K562 (cell line): ENCODE measurements at regions not wholly inside any gene's neighbourhood (a gene's known extent, or its start where the extent isn't known, plus 50 kb on each side); places are given as distances from the start of the nearest gene placed in this dataset.

Source experiments
- ATAC-seq: fragments of 200-7000 bp; cut with Tn5 transposase; 3 replicates; pipeline ENCODE4 v1.9.1; 2020; ENCODE audit warnings: moderate library complexity
- BruUV-seq: library from RNA; stranded (reverse); fragments of 400-500 nt; replicated peaks from 2 replicates; lab custom pipeline; 2021; lab: Mats Ljungman, UMichigan
- CTCF ChIA-PET: fragments of 300-600 bp; formaldehyde crosslinking; extraction: SDS; loops from one replicate; lab custom pipeline; 2021; ENCODE audit warnings: low intra/inter-chr PET ratio; lab: Yijun Ruan, JAX
- POLR2A ChIA-PET: fragments of 300-600, 350-650 bp; sonication (Branson Sonifier 250); formaldehyde crosslinking; extraction: SDS; loops from one replicate; lab custom pipeline; 2021; ENCODE audit warnings: antibody characterized with exemption, inconsistent platforms; lab: Yijun Ruan, JAX
- DNase-seq, 4 experiments: peaks; one replicate each; pipeline versions ENCODE4 v3.0.0 to v3.0.0-alpha.2; 2011 to 2018; ENCODE audit warnings: low spot score in 3 of 4, mixed read lengths in 3 of 4; ENCODE audit errors: extremely low read depth in 1 of 4
- FAIRE-seq: peaks from 2 replicates; lab custom pipeline; 2011; peaks lifted over from hg19 to GRCh38; lab: Jason Lieb, UNC
- H2AFZ ChIP-seq: 2 replicates; pipeline ENCODE4 v1.6.0; 2011; ENCODE audit warnings: low read depth, low read length, control low read depth, inconsistent platforms
- H3K27ac ChIP-seq: fragments of 200-600 bp; 3 replicates; pipeline ENCODE4 v1.8.0; 2011; ENCODE audit warnings: low read depth, mild to moderate bottlenecking, control low read depth, inconsistent platforms, low read length, moderate library complexity, mixed read lengths; ENCODE audit errors: extremely low read depth
- H3K27me3 ChIP-seq, 2 experiments: fragments of 300-600 bp in 1 of 2; 2 replicates in 1 of 2; 3 replicates in 1 of 2; pipeline versions ENCODE4 v1.6.0 to v1.8.0; 2011; ENCODE audit warnings: inconsistent platforms in 2 of 2, low read length in 2 of 2, mild to moderate bottlenecking in 1 of 2, mixed read lengths in 1 of 2, moderate library complexity in 1 of 2; ENCODE audit not compliant: control insufficient read depth in 2 of 2, insufficient read depth in 2 of 2
- H3K36me3 ChIP-seq: fragments of 300-600 bp; 3 replicates; pipeline ENCODE4 v1.8.0; 2011; ENCODE audit warnings: mild to moderate bottlenecking, low read length, inconsistent platforms; ENCODE audit not compliant: control insufficient read depth, insufficient read depth
- H3K4me1 ChIP-seq, 2 experiments: fragments of 200-600 bp in 1 of 2; replicated peaks in 1 of 2; 2 replicates in 1 of 2; 3 replicates in 1 of 2; pipeline versions ENCODE4 v1.5.1 to v1.8.0; 2011; ENCODE audit warnings: inconsistent platforms in 2 of 2, low read length in 2 of 2, mild to moderate bottlenecking in 1 of 2, mixed read lengths in 1 of 2, moderate library complexity in 1 of 2; ENCODE audit not compliant: control insufficient read depth in 2 of 2, insufficient read depth in 2 of 2
- H3K4me2 ChIP-seq: 2 replicates; pipeline ENCODE4 v1.6.1; 2011; ENCODE audit warnings: low read length, control low read depth, inconsistent platforms, mixed read lengths; ENCODE audit not compliant: insufficient read depth
- H3K4me3 ChIP-seq: fragments of 200-600 bp; sonication (generic), shearing (Covaris generic); 2 replicates; pipeline ENCODE4 v1.5.1; 2016; ENCODE audit warnings: control low read depth, inconsistent platforms
- H3K79me2 ChIP-seq: fragments of 200-600 bp; 3 replicates; pipeline ENCODE4 v1.8.0; 2011; ENCODE audit warnings: low read length, inconsistent platforms; ENCODE audit not compliant: control insufficient read depth, insufficient read depth
- H3K9ac ChIP-seq, 2 experiments: 2 replicates each; pipeline versions ENCODE4 v1.6.0 to v1.6.1; 2011; ENCODE audit warnings: low read depth in 2 of 2, low read length in 2 of 2, control low read depth in 1 of 2, inconsistent platforms in 1 of 2, mild to moderate bottlenecking in 1 of 2, mixed read lengths in 1 of 2; ENCODE audit not compliant: insufficient read depth in 1 of 2
- H3K9me1 ChIP-seq: one replicate; pipeline ENCODE4 v1.6.0; 2011; ENCODE audit warnings: inconsistent platforms, mild to moderate bottlenecking, low read length, moderate library complexity; ENCODE audit not compliant: control insufficient read depth, insufficient read depth
- H3K9me3 ChIP-seq: replicated peaks from 2 replicates; pipeline ENCODE4 v1.5.1; 2011; ENCODE audit warnings: low read depth, low read length, inconsistent platforms; ENCODE audit not compliant: control insufficient read depth, insufficient read depth
- H4K20me1 ChIP-seq: replicated peaks from 2 replicates; pipeline ENCODE4 v1.6.1; 2011; ENCODE audit warnings: low read length, inconsistent platforms, mixed read lengths; ENCODE audit not compliant: control insufficient read depth, insufficient read depth
- EP300 ChIP-seq: IDR thresholded peaks from 2 replicates; pipeline ENCODE4 v1.6.1; 2012; ENCODE audit warnings: low read length, improper control_type of control experiment
- HNRNPLL ChIP-seq: fragments of 200-400 bp; formaldehyde crosslinking; IDR thresholded peaks from 2 replicates; pipeline ENCODE4 v1.6.1; 2017; ENCODE audit warnings: low read length, low read depth, mild to moderate bottlenecking; ENCODE audit not compliant: poor library complexity, severe bottlenecking
- ILF3 ChIP-seq: fragments of 450-650 bp; IDR thresholded peaks from 2 replicates; pipeline ENCODE4 v1.6.1; 2018; ENCODE audit warnings: antibody characterized with exemption, mild to moderate bottlenecking, moderate library complexity, borderline replicate concordance
- KLF13 ChIP-seq: fragments of 450-650 bp; IDR thresholded peaks from 2 replicates; pipeline ENCODE4 v1.6.1; 2016; ENCODE audit warnings: missing genetic modification characterization, low read depth, mild to moderate bottlenecking, missing compliant biosample characterization, moderate library complexity, borderline replicate concordance
- NEUROD1 ChIP-seq: fragments of 150-350 bp; IDR thresholded peaks from 2 replicates; pipeline ENCODE4 v1.6.1; 2014; ENCODE audit warnings: borderline replicate concordance, low read length, low read depth; ENCODE audit not compliant: partially characterized antibody
- SMC3 ChIP-seq: conservative IDR thresholded peaks from 2 replicates; pipeline ENCODE4 v1.6.1; 2011; ENCODE audit warnings: low read depth, low read length, improper control_type of control experiment; ENCODE audit not compliant: insufficient read depth
- SRF ChIP-seq, 2 experiments: fragments of 250-450, 450-650 bp in 1 of 2; sonication (Bioruptor Pico) in 1 of 2; sonication (generic) in 1 of 2; formaldehyde crosslinking; IDR thresholded peaks; 2 replicates each; pipeline versions ENCODE4 v1.5.0 to v1.5.1; 2020 to 2022; ENCODE audit warnings: mild to moderate bottlenecking in 1 of 2, missing genetic modification reagents in 1 of 2
- STAT6 ChIP-seq: sonication (generic); formaldehyde crosslinking; IDR thresholded peaks from 2 replicates; pipeline ENCODE4 v1.8.1; 2023; ENCODE audit warnings: mild to moderate bottlenecking, missing genetic modification reagents
- YY1 ChIP-seq, 3 experiments: IDR thresholded peaks; 2 replicates each; pipeline ENCODE4 v1.6.1; 2011; ENCODE audit warnings: low read length in 2 of 3, mild to moderate bottlenecking in 2 of 3, moderate library complexity in 2 of 3, borderline replicate concordance in 1 of 3, control low read depth in 1 of 3, low read depth in 1 of 3; ENCODE audit not compliant: insufficient read depth in 3 of 3, insufficient replicate concordance in 2 of 3, control insufficient read depth in 1 of 3, insufficient read length in 1 of 3; ENCODE audit errors: extremely low read depth in 1 of 3
- ZBTB49 ChIP-seq: sonication (generic); formaldehyde crosslinking; IDR thresholded peaks from 2 replicates; pipeline ENCODE4 v1.8.0; 2022; ENCODE audit warnings: missing genetic modification reagents, mild to moderate bottlenecking, borderline replicate concordance
- ZKSCAN3 ChIP-seq: fragments of 250-450 bp; sonication (Bioruptor Pico); IDR thresholded peaks from 2 replicates; pipeline ENCODE4 v1.4.0; 2020
- ZNF644 ChIP-seq: fragments of 200-800 bp; sonication (Bioruptor generic); IDR thresholded peaks from 2 replicates; pipeline ENCODE4 v1.6.1; 2016; ENCODE audit warnings: low read depth, missing genetic modification characterization, missing compliant biosample characterization
- ZNF695 ChIP-seq: fragments of 450-650 bp; formaldehyde crosslinking; IDR thresholded peaks from 2 replicates; pipeline ENCODE4 v1.4.0; 2020; ENCODE audit warnings: mild to moderate bottlenecking, moderate library complexity
- ZNF778 ChIP-seq: fragments of 450-650 bp; formaldehyde crosslinking; IDR thresholded peaks from 2 replicates; pipeline ENCODE4 v1.4.0; 2020; ENCODE audit warnings: mild to moderate bottlenecking, moderate library complexity
- ZNF830 ChIP-seq: fragments of 250-450 bp; sonication (Bioruptor Pico); IDR thresholded peaks from 2 replicates; pipeline ENCODE4 v1.5.0; 2021; ENCODE audit warnings: mild to moderate bottlenecking
- WGBS: fragments of 100-300 bp; shearing (Covaris generic); methylation state at CpG from one replicate; pipeline ENCODE4 v1.1.6; 2016; ENCODE audit warnings: low coverage, mixed read lengths; ENCODE audit not compliant: insufficient coverage; ENCODE audit errors: missing lambda C conversion rate; 5-methylcytosine and 5-hydroxymethylcytosine counted together
- in situ Hi-C: fragments of 300-500 bp; cut with MboI; formaldehyde crosslinking; loops from 4 replicates; pipeline ENCODE4 v1.15.0; 2018; ENCODE audit warnings: inconsistent platforms, mixed read lengths
- intact Hi-C: fragments of 100-400 bp; cut with micrococcal nuclease; formaldehyde crosslinking; loops from 2 replicates; pipeline ENCODE4 v1.14.2; 2022

DNA sequence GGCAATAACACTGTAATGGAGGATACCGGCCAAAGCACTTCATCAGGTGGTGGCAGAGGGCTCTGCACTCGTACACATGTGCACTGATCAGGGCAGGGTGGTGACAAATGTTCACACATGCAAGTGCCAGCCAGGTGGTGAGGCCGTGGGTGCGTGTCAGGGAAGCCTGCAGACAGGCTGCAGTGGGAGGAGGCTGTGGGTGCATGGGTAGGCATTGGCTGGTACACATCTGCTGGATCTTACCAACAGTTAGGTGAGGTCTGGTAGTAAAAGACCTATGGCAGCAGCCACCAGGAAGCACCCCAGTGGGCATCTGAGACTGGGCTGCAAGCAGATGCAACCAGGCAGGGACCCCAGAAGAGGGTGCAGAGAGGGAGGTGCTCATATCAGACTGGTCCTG is 65.3 kb downstream of the PDE6H start (continued):
- no peak for TF ChIP-seq ZBTB49
- no peak for TF ChIP-seq ZNF830 (CRISPR knock-in tag)
- no peak for TF ChIP-seq KLF13
- no peak for TF ChIP-seq ILF3
- no peak for TF ChIP-seq SMC3
- TF ChIP-seq YY1 (IDR thresholded peaks at IDR 0.05; ENCODE audit: borderline replicate concordance in 1 of 3, control insufficient read depth in 1 of 3, extremely low read depth in 1 of 3, insufficient read depth in 3 of 3, insufficient read length in 1 of 3, insufficient replicate concordance in 2 of 3, low read depth in 1 of 3, low read length in 2 of 3) = no peak
- no peak for TF ChIP-seq HNRNPLL
- no peak for TF ChIP-seq ZNF778 (CRISPR knock-in tag)
- no peak for TF ChIP-seq EP300
- TF ChIP-seq, all 486 proteins: peak for 0

- no TSS peak for BruUV-seq
- POLR2A ChIA-PET = no interaction called here
- WGBS = 0% methylated on average over 1 of the region's 1 CpG
- H4K20me1 ChIP-seq = no peaks in the 10 kb centered on the region
- no peak overlapping the region for H2AFZ ChIP-seq
- TF ChIP-seq NEUROD1 (no peak), ZNF695 (no peak), STAT6 (no peak), ZNF644 (tag) (no peak), ZKSCAN3 (CRISPR knock-in tag) (no peak), SRF (CRISPR knock-in tag; IDR thresholded peaks at IDR 0.05) (no peak)
- H3K36me3 ChIP-seq = no peaks in the 10 kb centered on the region
- no peak overlapping the region for H3K4me3 ChIP-seq
- H3K27me3 ChIP-seq = no peaks in the 10 kb centered on the region
- no peaks in the 10 kb centered on the region for H3K9me1 ChIP-seq
- intact Hi-C loops (no loop called here), in situ Hi-C loops (no loop called here)
- H3K79me2 ChIP-seq = no peaks in the 10 kb centered on the region
- no peaks in the 10 kb centered on the region for H3K4me1 ChIP-seq
- no peaks in the 10 kb centered on the region for H3K9me3 ChIP-seq
- H3K9ac ChIP-seq = no peak overlapping the region
- ATAC-seq (no peak), DNase-seq (no peak), FAIRE-seq (no peak)
- no peak overlapping the region for H3K27ac ChIP-seq
- CTCF ChIA-PET = no interaction called here
- H3K4me2 ChIP-seq = no peak overlapping the region
Observed at GRCh38 chr12:15044471-15044870, 71.6 kb downstream of the PDE6H start.
